Prostate gland (tissue), 2 donors: ENCODE measurements at regions not wholly inside any gene's neighbourhood (a gene's known extent, or its start where the extent isn't known, plus 50 kb on each side); places are given as distances from the start of the nearest gene placed in this dataset.

Source experiments
- POLR2A ChIP-seq: fragments of 450-650 bp; IDR thresholded peaks from one replicate; pipeline ENCODE4 v1.6.1; 2016; ENCODE audit warnings: antibody characterized with exemption, mild to moderate bottlenecking
- POLR2AphosphoS5 ChIP-seq: sonication (generic); formaldehyde crosslinking; IDR thresholded peaks from one replicate; pipeline ENCODE4 v1.6.1; 2017; ENCODE audit warnings: antibody characterized with exemption
- TF ChIP-seq, protein P1 (sequence below), 4 experiments: fragments of 200-600 bp in 2 of 4; fragments of 450-650 bp in 2 of 4; sonication (generic) in 2 of 4; IDR thresholded peaks; 1 replicate in 3 of 4; 2 replicates in 1 of 4; pipeline ENCODE4 v1.5.1; 2016 to 2019; ENCODE audit warnings: antibody characterized with exemption in 4 of 4, mild to moderate bottlenecking in 2 of 4, moderate library complexity in 2 of 4

- TF ChIP-seq POLR2AphosphoS5, result no peak
- TF ChIP-seq, protein P1, sequence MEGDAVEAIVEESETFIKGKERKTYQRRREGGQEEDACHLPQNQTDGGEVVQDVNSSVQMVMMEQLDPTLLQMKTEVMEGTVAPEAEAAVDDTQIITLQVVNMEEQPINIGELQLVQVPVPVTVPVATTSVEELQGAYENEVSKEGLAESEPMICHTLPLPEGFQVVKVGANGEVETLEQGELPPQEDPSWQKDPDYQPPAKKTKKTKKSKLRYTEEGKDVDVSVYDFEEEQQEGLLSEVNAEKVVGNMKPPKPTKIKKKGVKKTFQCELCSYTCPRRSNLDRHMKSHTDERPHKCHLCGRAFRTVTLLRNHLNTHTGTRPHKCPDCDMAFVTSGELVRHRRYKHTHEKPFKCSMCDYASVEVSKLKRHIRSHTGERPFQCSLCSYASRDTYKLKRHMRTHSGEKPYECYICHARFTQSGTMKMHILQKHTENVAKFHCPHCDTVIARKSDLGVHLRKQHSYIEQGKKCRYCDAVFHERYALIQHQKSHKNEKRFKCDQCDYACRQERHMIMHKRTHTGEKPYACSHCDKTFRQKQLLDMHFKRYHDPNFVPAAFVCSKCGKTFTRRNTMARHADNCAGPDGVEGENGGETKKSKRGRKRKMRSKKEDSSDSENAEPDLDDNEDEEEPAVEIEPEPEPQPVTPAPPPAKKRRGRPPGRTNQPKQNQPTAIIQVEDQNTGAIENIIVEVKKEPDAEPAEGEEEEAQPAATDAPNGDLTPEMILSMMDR (IDR thresholded peaks at IDR 0.05), result no peak
- no peak for TF ChIP-seq POLR2A
These were observed 283.2 kb downstream of the INSIG2 start for GRCh38 chr2:118371515-118371914.
